ENCODE measurements at regions not wholly inside any gene's neighbourhood (a gene's known extent, or its start where the extent isn't known, plus 50 kb on each side); places are given as distances from the start of the nearest gene placed in this dataset.

DNA sequence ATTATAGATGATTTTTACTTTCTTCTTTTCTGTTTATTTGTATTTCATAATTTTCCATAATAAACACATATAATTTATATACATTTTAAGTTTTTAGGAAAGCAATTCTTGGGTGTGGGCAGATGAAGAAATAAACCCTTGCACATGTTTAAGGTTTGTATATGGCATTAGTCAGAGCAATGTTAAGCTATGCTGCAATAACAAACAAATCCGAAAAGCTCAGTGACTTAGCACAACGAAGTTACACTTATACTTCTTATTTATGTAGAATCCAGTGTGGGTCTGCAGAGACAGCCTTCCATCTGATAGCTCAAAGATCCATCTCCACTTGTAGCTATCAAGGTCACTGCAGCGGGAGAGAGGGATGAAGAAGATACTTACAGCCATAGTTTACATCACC, 68.5 kb upstream of the BARX2 start:
- TF ChIP-seq, protein P1, sequence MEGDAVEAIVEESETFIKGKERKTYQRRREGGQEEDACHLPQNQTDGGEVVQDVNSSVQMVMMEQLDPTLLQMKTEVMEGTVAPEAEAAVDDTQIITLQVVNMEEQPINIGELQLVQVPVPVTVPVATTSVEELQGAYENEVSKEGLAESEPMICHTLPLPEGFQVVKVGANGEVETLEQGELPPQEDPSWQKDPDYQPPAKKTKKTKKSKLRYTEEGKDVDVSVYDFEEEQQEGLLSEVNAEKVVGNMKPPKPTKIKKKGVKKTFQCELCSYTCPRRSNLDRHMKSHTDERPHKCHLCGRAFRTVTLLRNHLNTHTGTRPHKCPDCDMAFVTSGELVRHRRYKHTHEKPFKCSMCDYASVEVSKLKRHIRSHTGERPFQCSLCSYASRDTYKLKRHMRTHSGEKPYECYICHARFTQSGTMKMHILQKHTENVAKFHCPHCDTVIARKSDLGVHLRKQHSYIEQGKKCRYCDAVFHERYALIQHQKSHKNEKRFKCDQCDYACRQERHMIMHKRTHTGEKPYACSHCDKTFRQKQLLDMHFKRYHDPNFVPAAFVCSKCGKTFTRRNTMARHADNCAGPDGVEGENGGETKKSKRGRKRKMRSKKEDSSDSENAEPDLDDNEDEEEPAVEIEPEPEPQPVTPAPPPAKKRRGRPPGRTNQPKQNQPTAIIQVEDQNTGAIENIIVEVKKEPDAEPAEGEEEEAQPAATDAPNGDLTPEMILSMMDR (IDR thresholded peaks at IDR 0.05) = no peak
- TF ChIP-seq ZNF317 (CRISPR knock-in tag; IDR thresholded peaks at IDR 0.05; ENCODE audit: borderline replicate concordance, low read depth) (no peak), ZNF671 (CRISPR knock-in tag; IDR thresholded peaks at IDR 0.05) (no peak), ELF4 (CRISPR knock-in tag; IDR thresholded peaks at IDR 0.05; ENCODE audit: low read depth) (no peak), ZNF416 (CRISPR knock-in tag; IDR thresholded peaks at IDR 0.05) (no peak), GABPB1 (CRISPR knock-in tag; IDR thresholded peaks at IDR 0.05) (no peak)
- TF ChIP-seq, protein P2, sequence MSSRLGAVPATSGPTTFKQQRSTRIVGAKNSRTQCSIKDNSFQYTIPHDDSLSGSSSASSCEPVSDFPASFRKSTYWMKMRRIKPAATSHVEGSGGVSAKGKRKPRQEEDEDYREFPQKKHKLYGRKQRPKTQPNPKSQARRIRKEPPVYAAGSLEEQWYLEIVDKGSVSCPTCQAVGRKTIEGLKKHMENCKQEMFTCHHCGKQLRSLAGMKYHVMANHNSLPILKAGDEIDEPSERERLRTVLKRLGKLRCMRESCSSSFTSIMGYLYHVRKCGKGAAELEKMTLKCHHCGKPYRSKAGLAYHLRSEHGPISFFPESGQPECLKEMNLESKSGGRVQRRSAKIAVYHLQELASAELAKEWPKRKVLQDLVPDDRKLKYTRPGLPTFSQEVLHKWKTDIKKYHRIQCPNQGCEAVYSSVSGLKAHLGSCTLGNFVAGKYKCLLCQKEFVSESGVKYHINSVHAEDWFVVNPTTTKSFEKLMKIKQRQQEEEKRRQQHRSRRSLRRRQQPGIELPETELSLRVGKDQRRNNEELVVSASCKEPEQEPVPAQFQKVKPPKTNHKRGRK (CRISPR knock-in tag; IDR thresholded peaks at IDR 0.05; ENCODE audit: borderline replicate concordance) = no peak
